ENCODE measurements at regions not wholly inside any gene's neighbourhood (a gene's known extent, or its start where the extent isn't known, plus 50 kb on each side); places are given as distances from the start of the nearest gene placed in this dataset.

GRCh38 chr1:209063767-209064659 is 519.5 kb upstream of the CAMK1G start:
- TF ChIP-seq CTCF (conservative IDR thresholded peaks at IDR 0.05) = no peak
- TF ChIP-seq EZH2 (IDR thresholded peaks at IDR 0.05; ENCODE audit: low read depth) = no peak

Data from PC-9 (cell line).